ENCODE measurements at regions not wholly inside any gene's neighbourhood (a gene's known extent, or its start where the extent isn't known, plus 50 kb on each side); places are given as distances from the start of the nearest gene placed in this dataset.

GRCh38 chr12:124441443-124442194 lies 125.8 kb downstream of the NCOR2 start:
- ATAC-seq: no peak
- TF ChIP-seq, protein P1, sequence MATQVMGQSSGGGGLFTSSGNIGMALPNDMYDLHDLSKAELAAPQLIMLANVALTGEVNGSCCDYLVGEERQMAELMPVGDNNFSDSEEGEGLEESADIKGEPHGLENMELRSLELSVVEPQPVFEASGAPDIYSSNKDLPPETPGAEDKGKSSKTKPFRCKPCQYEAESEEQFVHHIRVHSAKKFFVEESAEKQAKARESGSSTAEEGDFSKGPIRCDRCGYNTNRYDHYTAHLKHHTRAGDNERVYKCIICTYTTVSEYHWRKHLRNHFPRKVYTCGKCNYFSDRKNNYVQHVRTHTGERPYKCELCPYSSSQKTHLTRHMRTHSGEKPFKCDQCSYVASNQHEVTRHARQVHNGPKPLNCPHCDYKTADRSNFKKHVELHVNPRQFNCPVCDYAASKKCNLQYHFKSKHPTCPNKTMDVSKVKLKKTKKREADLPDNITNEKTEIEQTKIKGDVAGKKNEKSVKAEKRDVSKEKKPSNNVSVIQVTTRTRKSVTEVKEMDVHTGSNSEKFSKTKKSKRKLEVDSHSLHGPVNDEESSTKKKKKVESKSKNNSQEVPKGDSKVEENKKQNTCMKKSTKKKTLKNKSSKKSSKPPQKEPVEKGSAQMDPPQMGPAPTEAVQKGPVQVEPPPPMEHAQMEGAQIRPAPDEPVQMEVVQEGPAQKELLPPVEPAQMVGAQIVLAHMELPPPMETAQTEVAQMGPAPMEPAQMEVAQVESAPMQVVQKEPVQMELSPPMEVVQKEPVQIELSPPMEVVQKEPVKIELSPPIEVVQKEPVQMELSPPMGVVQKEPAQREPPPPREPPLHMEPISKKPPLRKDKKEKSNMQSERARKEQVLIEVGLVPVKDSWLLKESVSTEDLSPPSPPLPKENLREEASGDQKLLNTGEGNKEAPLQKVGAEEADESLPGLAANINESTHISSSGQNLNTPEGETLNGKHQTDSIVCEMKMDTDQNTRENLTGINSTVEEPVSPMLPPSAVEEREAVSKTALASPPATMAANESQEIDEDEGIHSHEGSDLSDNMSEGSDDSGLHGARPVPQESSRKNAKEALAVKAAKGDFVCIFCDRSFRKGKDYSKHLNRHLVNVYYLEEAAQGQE (IDR thresholded peaks at IDR 0.05; ENCODE audit: insufficient read depth in 1 of 2, low read depth in 2 of 2, low read length in 1 of 2): no peak
- TF ChIP-seq SIN3A (IDR thresholded peaks at IDR 0.05; ENCODE audit: borderline replicate concordance, insufficient read depth, low read depth, low read length) (no peak), CTCF (IDR thresholded peaks at IDR 0.05) (no peak), TCF7L2 (IDR thresholded peaks at IDR 0.05; ENCODE audit: low read depth, low read length) (no peak), POLR2AphosphoS5 (IDR thresholded peaks at IDR 0.05; ENCODE audit: low read depth, low read length) (no peak)
- H3K4me3 ChIP-seq (ENCODE audit: low read depth in 2 of 2, low read length in 2 of 2): no peak overlapping the region
- H3K36me3 ChIP-seq (ENCODE audit: control insufficient read depth, insufficient read depth, low read length): no peaks in the 10 kb centered on the region
- BruUV-seq (replicated peaks): no TSS peak
- intact Hi-C loops (cut with micrococcal nuclease; ENCODE audit: unreplicated experiment) (no loop called here), in situ Hi-C loops (cut with HindIII; ENCODE audit: low pct_unique_long_range_greater_than_20kb, low sequenced_read_pairs) (no loop called here)
- H3K27me3 ChIP-seq (ENCODE audit: control insufficient read depth, insufficient read depth, low read length): no peaks in the 10 kb centered on the region
- DNase-seq (ENCODE audit: low read depth, low spot score): no peak
- H3K27ac ChIP-seq (ENCODE audit: low read length): no peak overlapping the region
- ChIA-PET CTCF (no interaction called here), POLR2A (interaction anchor here (0.6 kb wide), 1 partner anchor 147 kb away, joined by 5 read pairs; the partner anchor contains the start of gene RFLNA)
- H3K4me1 ChIP-seq (ENCODE audit: control insufficient read depth, insufficient read depth, low read length): no peaks in the 10 kb centered on the region
- no peaks in the 10 kb centered on the region for H3K9me3 ChIP-seq (ENCODE audit: control insufficient read depth, insufficient read depth, low read depth, low read length)

GRCh38 chr12:124440841-124441381 lies 126.5 kb downstream of the NCOR2 start:
- POLR2A ChIA-PET: interaction anchor here (0.6 kb wide), 1 partner anchor 146 kb away, joined by 5 read pairs; the partner anchor contains the start of gene RFLNA
- intact Hi-C loops (cut with micrococcal nuclease; ENCODE audit: unreplicated experiment): no loop called here
- no peak for DNase-seq (ENCODE audit: low read depth, low spot score)
- CTCF ChIA-PET: no interaction called here
- H3K27ac ChIP-seq (ENCODE audit: low read length): no peak overlapping the region
- in situ Hi-C loops (cut with HindIII; ENCODE audit: low pct_unique_long_range_greater_than_20kb, low sequenced_read_pairs): no loop called here
- no peak for ATAC-seq
- TF ChIP-seq TCF7L2 (IDR thresholded peaks at IDR 0.05; ENCODE audit: low read depth, low read length) (no peak), CTCF (IDR thresholded peaks at IDR 0.05) (no peak), SIN3A (IDR thresholded peaks at IDR 0.05; ENCODE audit: borderline replicate concordance, insufficient read depth, low read depth, low read length) (no peak), POLR2AphosphoS5 (IDR thresholded peaks at IDR 0.05; ENCODE audit: low read depth, low read length) (no peak)
- TF ChIP-seq, protein P1 (IDR thresholded peaks at IDR 0.05; ENCODE audit: insufficient read depth in 1 of 2, low read depth in 2 of 2, low read length in 1 of 2): no peak
- H3K9me3 ChIP-seq (ENCODE audit: control insufficient read depth, insufficient read depth, low read depth, low read length): no peaks in the 10 kb centered on the region
- H3K27me3 ChIP-seq (ENCODE audit: control insufficient read depth, insufficient read depth, low read length): no peaks in the 10 kb centered on the region
- H3K36me3 ChIP-seq (ENCODE audit: control insufficient read depth, insufficient read depth, low read length): no peaks in the 10 kb centered on the region
- BruUV-seq (replicated peaks): no TSS peak
- no peak overlapping the region for H3K4me3 ChIP-seq (ENCODE audit: low read depth in 2 of 2, low read length in 2 of 2)
- H3K4me1 ChIP-seq (ENCODE audit: control insufficient read depth, insufficient read depth, low read length): no peaks in the 10 kb centered on the region

Data from Panc1 (cell line).